Sigmoid colon (tissue), 4 donors: ENCODE measurements at regions not wholly inside any gene's neighbourhood (a gene's known extent, or its start where the extent isn't known, plus 50 kb on each side); places are given as distances from the start of the nearest gene placed in this dataset.

Source experiments
- CTCF ChIP-seq, 4 experiments: fragments of 450-650 bp in 3 of 4; fragments of 200-600 bp in 1 of 4; IDR thresholded peaks; one replicate each; pipeline ENCODE4 v1.5.1; 2016 to 2019; ENCODE audit warnings: antibody characterized with exemption in 4 of 4, mild to moderate bottlenecking in 3 of 4, moderate library complexity in 2 of 4
- EP300 ChIP-seq, 4 donors: sonication (generic); formaldehyde crosslinking; IDR thresholded peaks; one replicate each; pipeline ENCODE4 v1.6.1; 2017; ENCODE audit warnings: antibody characterized with exemption in 4 of 4

GRCh38 chrY:12309212-12309611 lies 391.8 kb upstream of the USP9Y start:
- TF ChIP-seq CTCF (IDR thresholded peaks at IDR 0.05) = no peak
- TF ChIP-seq EP300 (IDR thresholded peaks at IDR 0.05) = no peak
